ENCODE measurements at regions not wholly inside any gene's neighbourhood (a gene's known extent, or its start where the extent isn't known, plus 50 kb on each side); places are given as distances from the start of the nearest gene placed in this dataset.

DNA sequence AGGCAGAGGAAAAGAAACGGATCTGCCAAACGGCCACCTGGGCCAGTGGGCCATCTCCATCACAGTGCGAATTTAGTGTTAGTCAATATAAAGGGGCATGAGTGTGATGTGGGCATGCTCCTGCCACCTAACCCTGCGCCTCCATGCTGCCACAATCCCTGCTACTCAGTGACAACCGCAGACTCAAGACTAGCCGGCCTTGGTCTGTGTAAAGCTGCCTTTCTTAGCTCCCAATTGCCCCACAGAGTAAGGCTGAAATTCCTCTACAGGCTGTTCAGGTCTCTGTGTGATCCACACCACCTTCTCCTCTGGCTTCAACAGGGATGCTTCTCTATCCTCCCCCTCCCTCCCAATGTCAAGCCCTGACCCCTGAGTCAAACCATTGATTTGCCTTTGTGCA lies 269.7 kb downstream of the XXYLT1 start:
- intact Hi-C loops (cut with micrococcal nuclease; ENCODE audit: unreplicated experiment) = loop anchor here (10.0 kb wide), 1 partner anchor 64 kb away; no protein-coding TSS in a partner anchor
- WGBS (ENCODE audit: low lambda C conversion rate) = 25% methylated on average over 3 of the region's 6 CpGs
- TF ChIP-seq ELF3 (CRISPR knock-in tag; IDR thresholded peaks at IDR 0.05) = no peak
- TF ChIP-seq DNMT3B (CRISPR knock-in tag; conservative IDR thresholded peaks at IDR 0.05) = no peak
- TF ChIP-seq ZNF335 (CRISPR knock-in tag; IDR thresholded peaks at IDR 0.05) = no peak
- no peak for TF ChIP-seq ERF (CRISPR knock-in tag; IDR thresholded peaks at IDR 0.05)
- TF ChIP-seq ZNF713 (CRISPR knock-in tag; IDR thresholded peaks at IDR 0.05) = no peak
- TF ChIP-seq PHF20 (CRISPR knock-in tag; IDR thresholded peaks at IDR 0.05) = no peak
- no peak for TF ChIP-seq GATAD1 (CRISPR knock-in tag; IDR thresholded peaks at IDR 0.05)
- no peak for TF ChIP-seq ZBTB20 (CRISPR knock-in tag; IDR thresholded peaks at IDR 0.05; ENCODE audit: borderline replicate concordance, low read depth)
- no peak for TF ChIP-seq ZNF816 (CRISPR knock-in tag; IDR thresholded peaks at IDR 0.05; ENCODE audit: borderline replicate concordance)
- TF ChIP-seq ZNF160 (CRISPR knock-in tag; IDR thresholded peaks at IDR 0.05) = no peak
- TF ChIP-seq BRCA1 (CRISPR knock-in tag; IDR thresholded peaks at IDR 0.05) = no peak
- TF ChIP-seq ZNF556 (CRISPR knock-in tag; IDR thresholded peaks at IDR 0.05; ENCODE audit: borderline replicate concordance) = no peak
- BruUV-seq (replicated peaks) = no TSS peak
- H4K20me1 ChIP-seq (ENCODE audit: insufficient read depth, low read length) = no peaks in the 10 kb centered on the region
- ATAC-seq (no peak), DNase-seq (ENCODE audit: low spot score) (no peak), FAIRE-seq (no peak)
- peaks cover 21% of the 10 kb centered on the region for H3K4me1 ChIP-seq (ENCODE audit: insufficient read depth, low read length)
- H3K36me3 ChIP-seq (replicated peaks in 1 of 2; ENCODE audit: control insufficient read depth in 1 of 2, insufficient read depth in 2 of 2, low read length in 2 of 2) = no peaks in the 10 kb centered on the region
- no peak overlapping the region for H3K27ac ChIP-seq (ENCODE audit: extremely low read length, insufficient read depth, low read length)
- H3K4me2 ChIP-seq (ENCODE audit: low read depth, low read length) = no peak overlapping the region
- H2AFZ ChIP-seq (ENCODE audit: low read length) = no peak overlapping the region
- in situ Hi-C loops (cut with HindIII; ENCODE audit: extremely low pct_ligation_motif_present, low pct_unique_long_range_greater_than_20kb) = loop anchor here (5.0 to 10.0 kb wide), 2 partner anchors 106 to 254 kb away; no protein-coding TSS in a partner anchor
- CTCF ChIA-PET (ENCODE audit: low intra/inter-chr PET ratio, low total read pairs) = interaction anchor here (1.3 to 1.6 kb wide), 2 partner anchors 105 to 259 kb away, joined by 15 to 19 read pairs; no protein-coding TSS in a partner anchor
- H3K4me3 ChIP-seq (replicated peaks in 1 of 3; ENCODE audit: insufficient read depth in 1 of 3, low read depth in 2 of 3, low read length in 3 of 3) = no peak overlapping the region
- H3K27me3 ChIP-seq (ENCODE audit: control insufficient read depth in 1 of 2, insufficient read depth in 2 of 2, low read length in 2 of 2) = peaks cover 0 to 46% of the 10 kb centered on the region in 2 experiments; a peak in 3 of 5 replicates
- H3K79me2 ChIP-seq (ENCODE audit: insufficient read depth, low read length) = no peaks in the 10 kb centered on the region
- no peak overlapping the region for H3K9ac ChIP-seq (ENCODE audit: insufficient read depth, low read depth, low read length)
- POLR2A ChIA-PET = no interaction called here
- H3K9me3 ChIP-seq (ENCODE audit: low read length) = no peaks in the 10 kb centered on the region
